Breast epithelium (tissue), 3 donors: ENCODE measurements at regions not wholly inside any gene's neighbourhood (a gene's known extent, or its start where the extent isn't known, plus 50 kb on each side); places are given as distances from the start of the nearest gene placed in this dataset.

Experiments
- CTCF ChIP-seq, 3 donors: fragments of 450-650 bp; IDR thresholded peaks; one replicate each; pipeline ENCODE4 v1.5.1; 2016 to 2017; ENCODE audit warnings: antibody characterized with exemption in 3 of 3, mild to moderate bottlenecking in 3 of 3, moderate library complexity in 3 of 3
- POLR2A ChIP-seq: fragments of 450-650 bp; IDR thresholded peaks from one replicate; pipeline ENCODE4 v1.6.1; 2016; ENCODE audit warnings: antibody characterized with exemption, mild to moderate bottlenecking, moderate library complexity

GRCh38 chr7:1348823-1349335, 110.4 kb downstream of the MICALL2 start:
- TF ChIP-seq CTCF (IDR thresholded peaks at IDR 0.05) (no peak), POLR2A (no peak)
